ENCODE measurements at regions not wholly inside any gene's neighbourhood (a gene's known extent, or its start where the extent isn't known, plus 50 kb on each side); places are given as distances from the start of the nearest gene placed in this dataset.

DNA sequence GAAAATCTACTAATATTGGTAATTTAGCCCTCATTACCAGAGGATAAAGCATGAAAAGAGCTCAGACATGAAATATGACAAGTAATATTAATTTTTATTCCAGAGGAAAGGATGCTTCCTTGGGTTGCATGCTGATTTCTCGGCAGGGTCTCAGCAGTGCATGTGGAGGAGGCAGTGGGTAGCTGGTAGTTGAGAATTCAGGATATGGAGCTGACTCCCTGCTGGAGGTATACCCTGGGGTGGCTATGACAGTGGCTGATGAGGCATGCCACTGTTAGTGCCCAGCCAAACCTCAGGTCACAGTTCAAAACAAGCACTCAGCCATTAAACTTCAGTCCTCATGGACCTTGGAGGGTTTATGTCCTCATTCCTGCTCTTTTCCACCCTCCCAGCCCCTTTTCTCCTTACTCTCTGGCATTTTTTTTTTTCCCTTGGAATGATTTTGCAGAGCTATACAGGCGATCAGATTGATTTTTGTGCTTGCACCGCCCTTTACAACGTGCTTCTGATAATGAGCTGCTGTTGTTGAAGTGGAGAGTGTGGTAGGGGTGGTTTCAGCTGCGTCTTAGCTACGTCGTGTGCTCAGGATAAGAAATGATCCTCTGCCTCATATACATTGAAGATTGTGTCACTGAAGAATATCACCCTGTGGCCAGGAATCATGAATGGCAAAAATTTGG, 761.9 kb upstream of the MMS22L start (continued):
- TF ChIP-seq, protein P1, sequence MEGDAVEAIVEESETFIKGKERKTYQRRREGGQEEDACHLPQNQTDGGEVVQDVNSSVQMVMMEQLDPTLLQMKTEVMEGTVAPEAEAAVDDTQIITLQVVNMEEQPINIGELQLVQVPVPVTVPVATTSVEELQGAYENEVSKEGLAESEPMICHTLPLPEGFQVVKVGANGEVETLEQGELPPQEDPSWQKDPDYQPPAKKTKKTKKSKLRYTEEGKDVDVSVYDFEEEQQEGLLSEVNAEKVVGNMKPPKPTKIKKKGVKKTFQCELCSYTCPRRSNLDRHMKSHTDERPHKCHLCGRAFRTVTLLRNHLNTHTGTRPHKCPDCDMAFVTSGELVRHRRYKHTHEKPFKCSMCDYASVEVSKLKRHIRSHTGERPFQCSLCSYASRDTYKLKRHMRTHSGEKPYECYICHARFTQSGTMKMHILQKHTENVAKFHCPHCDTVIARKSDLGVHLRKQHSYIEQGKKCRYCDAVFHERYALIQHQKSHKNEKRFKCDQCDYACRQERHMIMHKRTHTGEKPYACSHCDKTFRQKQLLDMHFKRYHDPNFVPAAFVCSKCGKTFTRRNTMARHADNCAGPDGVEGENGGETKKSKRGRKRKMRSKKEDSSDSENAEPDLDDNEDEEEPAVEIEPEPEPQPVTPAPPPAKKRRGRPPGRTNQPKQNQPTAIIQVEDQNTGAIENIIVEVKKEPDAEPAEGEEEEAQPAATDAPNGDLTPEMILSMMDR (IDR thresholded peaks at IDR 0.05; ENCODE audit: control extremely low read depth in 1 of 3, insufficient read depth in 1 of 3, low read depth in 1 of 3, low read length in 3 of 3): no peak
- TF ChIP-seq CEBPB (IDR thresholded peaks at IDR 0.05; ENCODE audit: low read depth, low read length): no peak
- TF ChIP-seq SIN3A (conservative IDR thresholded peaks at IDR 0.05 in 1 of 2, IDR thresholded peaks at IDR 0.05 in 1 of 2; ENCODE audit: low read depth in 1 of 2, low read length in 2 of 2): no peak
